Right cardiac atrium (tissue), 5 donors: ENCODE measurements at regions not wholly inside any gene's neighbourhood (a gene's known extent, or its start where the extent isn't known, plus 50 kb on each side); places are given as distances from the start of the nearest gene placed in this dataset.

Experiments
- ATAC-seq, 2 donors: fragments of 200-7000 bp; cut with Tn5 transposase; one replicate each; pipeline versions ENCODE4 v1.8.0 to v1.9.1; 2020; ENCODE audit warnings: moderate library complexity in 2 of 2, mild to moderate bottlenecking in 1 of 2
- DNase-seq, 3 donors: peaks; one replicate each; pipeline ENCODE4 v3.0.0-alpha.2; 2020
- H3K27ac ChIP-seq: one replicate; pipeline ENCODE4 v1.5.1; 2013; ENCODE audit warnings: mild to moderate bottlenecking, low read length, control low read depth, moderate library complexity
- H3K27me3 ChIP-seq: one replicate; pipeline ENCODE4 v1.6.1; 2013; ENCODE audit not compliant: control insufficient read depth, insufficient read depth
- H3K4me1 ChIP-seq: one replicate; pipeline ENCODE4 v1.6.1; 2013; ENCODE audit warnings: low read length; ENCODE audit not compliant: control insufficient read depth, insufficient read depth
- H3K4me3 ChIP-seq: one replicate; pipeline ENCODE4 v1.5.1; 2013; ENCODE audit warnings: low read length, control low read depth
- H3K9me3 ChIP-seq: one replicate; pipeline ENCODE4 v1.6.1; 2013; ENCODE audit warnings: low read length; ENCODE audit not compliant: control insufficient read depth
- WGBS: extraction: QIAGEN DNeasy Blood & Tissue Kit; methylation state at CpG from one replicate; pipeline ENCODE4 v1.1.7; 2013; 5-methylcytosine and 5-hydroxymethylcytosine counted together
- intact Hi-C, 4 donors: fragments of 100-400 bp; cut with DNase I; formaldehyde crosslinking; loops; one replicate each; pipeline versions ENCODE4 v1.11.0 to v1.14.0; 2022 to 2023
- donor health status: healthy with polysubstance abuse.
- donor health status: DM: no; HTN: yes; CAD: no.
- donor health status: DM: no; HTN: no; CAD: no.
- donor health status: DM: no; HTN: yes; CAD: no; lungs with severe emphysema.
- donor health status: DM: yes; HTN: yes; CAD: no.

- Histone ChIP-seq H3K27me3 (no peaks in the 10 kb centered on the region), H3K4me3 (no peak overlapping the region), H3K9me3 (no peaks in the 10 kb centered on the region), H3K4me1 (no peaks in the 10 kb centered on the region), H3K27ac (no peak overlapping the region)
- no peak for DNase-seq
- WGBS = 79% methylated on average over 9 of the region's 9 CpGs
- ATAC-seq = no peak
- intact Hi-C loops = no loop called here
Observed at GRCh38 chr5:170440771-170441392, 51.7 kb upstream of the KCNMB1 start.

- Histone ChIP-seq H3K9me3 (no peaks in the 10 kb centered on the region), H3K27me3 (no peaks in the 10 kb centered on the region), H3K4me1 (no peaks in the 10 kb centered on the region), H3K27ac (no peak overlapping the region), H3K4me3 (no peak overlapping the region)
- 96% methylated on average over 8 of the region's 8 CpGs for WGBS
- DNase-seq = no peak
- no peak for ATAC-seq
- intact Hi-C loops = loop anchor here in 1 of 4 donors (5.0 kb wide), 1 partner anchor 192 kb away; no protein-coding TSS in a partner anchor
Observed at GRCh38 chr5:170439944-170440269, 50.7 kb upstream of the KCNMB1 start.

GRCh38 chr5:170439223-170439943 lies 50.2 kb upstream of the KCNMB1 start:
- Histone ChIP-seq H3K27me3 (no peaks in the 10 kb centered on the region), H3K27ac (no peak overlapping the region), H3K4me1 (no peaks in the 10 kb centered on the region), H3K4me3 (no peak overlapping the region), H3K9me3 (no peaks in the 10 kb centered on the region)
- intact Hi-C loops = loop anchor here in 1 of 4 donors (5.0 kb wide), 1 partner anchor 193 kb away; no protein-coding TSS in a partner anchor
- DNase-seq = no peak
- ATAC-seq = no peak
- WGBS = 93% methylated on average over 15 of the region's 15 CpGs
